BE2C (cell line): ENCODE measurements at regions not wholly inside any gene's neighbourhood (a gene's known extent, or its start where the extent isn't known, plus 50 kb on each side); places are given as distances from the start of the nearest gene placed in this dataset.

Source experiments
- DNase-seq: peaks from one replicate; pipeline ENCODE4 v3.0.0-alpha.2; 2020
- H3K27me3 ChIP-seq: fragments of 250-450 bp; sonication (Bioruptor Pico); 2 replicates; pipeline ENCODE4 v1.5.1; 2020; ENCODE audit warnings: mild to moderate bottlenecking
- H3K36me3 ChIP-seq: fragments of 250-450 bp; sonication (Bioruptor Pico); 2 replicates; pipeline ENCODE4 v1.5.1; 2020; ENCODE audit warnings: mild to moderate bottlenecking
- H3K4me1 ChIP-seq: fragments of 250-450 bp; sonication (Bioruptor Pico); 2 replicates; pipeline ENCODE4 v1.5.1; 2020
- H3K4me3 ChIP-seq: 2 replicates; pipeline ENCODE4 v1.5.1; 2011; ENCODE audit warnings: low read depth, low read length
- H3K9me3 ChIP-seq: fragments of 250-450 bp; sonication (Bioruptor Pico); 2 replicates; pipeline ENCODE4 v1.5.1; 2020
- CTCF ChIP-seq: IDR thresholded peaks from 2 replicates; pipeline ENCODE4 v1.5.1; 2012; ENCODE audit warnings: mild to moderate bottlenecking, low read depth, low read length

DNA sequence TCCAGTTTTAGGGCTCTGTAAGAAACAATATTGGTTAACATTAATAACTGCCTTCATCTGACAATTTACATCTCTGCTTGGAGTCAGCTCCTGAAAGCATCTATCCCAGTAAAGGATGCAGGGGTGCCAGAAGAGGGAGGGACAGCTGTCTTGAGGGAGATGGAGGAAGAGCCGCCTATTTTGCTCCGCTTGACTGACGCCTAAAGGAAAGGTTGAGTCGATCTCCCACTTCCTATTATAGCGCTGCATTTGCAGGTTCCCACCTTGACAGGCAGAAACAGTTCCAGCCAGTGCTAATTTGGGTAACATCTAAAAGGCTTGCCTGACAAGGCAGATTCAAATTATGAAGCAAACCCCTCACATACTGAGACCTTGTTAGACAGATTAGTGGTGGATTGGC lies 374.6 kb downstream of the SPATA31D1 start:
- DNase-seq: no peak
- Histone ChIP-seq H3K36me3 (no peaks in the 10 kb centered on the region), H3K27me3 (no peaks in the 10 kb centered on the region), H3K4me1 (peaks cover 18% of the 10 kb centered on the region; the same call in 1 of the 2 replicates), H3K4me3 (no peak overlapping the region; the same call in 1 of the 2 replicates), H3K9me3 (no peaks in the 10 kb centered on the region)
- no peak for TF ChIP-seq CTCF

GRCh38 chr9:82363682-82364081 lies 375.1 kb downstream of the SPATA31D1 start:
- Histone ChIP-seq H3K27me3 (no peaks in the 10 kb centered on the region), H3K4me3 (no peak overlapping the region; the same call in none of the 2 replicates)
- peak; percentile 21 for DNase-seq

DNA sequence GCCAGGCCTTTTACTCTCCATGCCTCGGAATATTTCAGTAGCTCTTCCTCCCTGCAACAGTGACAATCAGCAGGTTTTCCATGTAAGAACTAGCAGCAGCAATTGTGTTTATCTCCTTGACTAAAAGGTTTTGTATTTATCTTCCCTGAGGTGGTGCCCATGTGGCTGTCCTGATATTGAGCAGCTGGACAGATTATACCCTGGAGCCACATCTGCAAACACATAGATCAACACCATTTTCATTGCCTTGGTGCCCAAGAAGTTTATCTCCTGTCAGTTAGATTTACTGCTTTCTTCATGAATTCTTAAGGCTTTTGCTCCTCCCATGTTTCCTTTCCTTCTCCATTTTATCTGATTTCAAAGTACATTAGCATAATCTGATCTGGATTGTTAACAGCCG lies 378.4 kb downstream of the SPATA31D1 start:
- TF ChIP-seq CTCF: no peak
- no peak overlapping the region for H3K4me3 ChIP-seq
- peak; percentile 57 for DNase-seq

More at GRCh38 chr9:82363682-82364081, 375.1 kb downstream of the SPATA31D1 start:
- TF ChIP-seq CTCF: no peak
- H3K4me1 ChIP-seq: peaks cover 18% of the 10 kb centered on the region; the same call in 1 of the 2 replicates
- no peaks in the 10 kb centered on the region for H3K36me3 ChIP-seq
- H3K9me3 ChIP-seq: no peaks in the 10 kb centered on the region

DNA sequence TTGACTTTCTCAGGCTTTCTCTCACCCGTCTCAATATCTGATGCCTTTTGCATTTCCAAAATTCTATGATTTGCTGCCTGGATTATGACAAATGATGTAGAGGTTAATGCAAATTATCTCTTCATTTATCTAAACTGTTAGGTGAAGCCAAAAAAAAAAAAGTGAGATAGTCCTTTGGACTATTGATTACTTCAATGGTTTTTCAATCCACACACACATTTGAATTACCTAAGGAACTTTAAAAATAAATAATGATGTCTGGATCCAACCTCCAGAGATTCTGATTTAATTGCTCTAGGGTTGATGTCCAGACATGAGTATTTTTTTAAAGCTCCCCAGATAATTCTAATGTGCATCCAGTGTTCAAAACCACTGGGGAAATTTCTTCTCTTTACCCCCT lies 379.4 kb downstream of the SPATA31D1 start:
- TF ChIP-seq CTCF: no peak
- peaks cover 18% of the 10 kb centered on the region; the same call in 1 of the 2 replicates for H3K4me1 ChIP-seq
- H3K4me3 ChIP-seq: no peak overlapping the region
- no peaks in the 10 kb centered on the region for H3K36me3 ChIP-seq
- H3K27me3 ChIP-seq: no peaks in the 10 kb centered on the region
- no peaks in the 10 kb centered on the region for H3K9me3 ChIP-seq
- no peak for DNase-seq

More for the DNA sequence above, 378.4 kb downstream of the SPATA31D1 start:
- no peaks in the 10 kb centered on the region for H3K27me3 ChIP-seq
- H3K9me3 ChIP-seq: no peaks in the 10 kb centered on the region
- peaks cover 18% of the 10 kb centered on the region; the same call in 1 of the 2 replicates for H3K4me1 ChIP-seq
- H3K36me3 ChIP-seq: no peaks in the 10 kb centered on the region

- no peaks in the 10 kb centered on the region for H3K9me3 ChIP-seq
- no peaks in the 10 kb centered on the region for H3K36me3 ChIP-seq
- no peak for TF ChIP-seq CTCF
- no peak overlapping the region for H3K4me3 ChIP-seq
- peaks cover 9% of the 10 kb centered on the region; the same call in 1 of the 2 replicates for H3K4me1 ChIP-seq
- no peak for DNase-seq
- H3K27me3 ChIP-seq: no peaks in the 10 kb centered on the region
Measured at GRCh38 chr9:82369251-82369945, 380.8 kb downstream of the SPATA31D1 start.

DNA sequence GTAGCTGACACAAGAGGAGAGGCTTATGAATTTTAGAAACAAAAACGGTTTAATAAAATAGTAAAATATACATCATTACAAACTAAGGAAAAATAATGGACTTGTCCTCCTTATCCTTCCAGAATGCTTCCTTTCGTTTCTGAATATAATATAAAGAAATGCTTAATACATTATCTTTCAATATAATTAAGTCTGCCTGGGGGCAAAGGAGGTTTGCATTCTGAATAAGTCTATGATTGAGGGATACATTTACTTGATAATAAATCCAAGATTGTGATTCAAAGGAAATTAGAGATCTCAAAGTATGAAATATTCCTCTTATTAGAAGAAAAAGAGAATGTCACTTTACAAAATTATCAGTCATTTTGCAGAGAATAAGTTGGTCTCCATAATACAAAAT lies 386.5 kb downstream of the SPATA31D1 start:
- Histone ChIP-seq H3K4me3 (no peak overlapping the region), H3K9me3 (no peaks in the 10 kb centered on the region), H3K36me3 (no peaks in the 10 kb centered on the region), H3K27me3 (no peaks in the 10 kb centered on the region), H3K4me1 (no peaks in the 10 kb centered on the region)
- DNase-seq: no peak
- TF ChIP-seq CTCF: no peak
